LNCAP (cell line): ENCODE measurements at regions not wholly inside any gene's neighbourhood (a gene's known extent, or its start where the extent isn't known, plus 50 kb on each side); places are given as distances from the start of the nearest gene placed in this dataset.

Experiments
- TF ChIP-seq, protein P1 (sequence below): fragments of 450-650 bp; IDR thresholded peaks from 2 replicates; pipeline ENCODE4 v1.5.1; 2017; ENCODE audit warnings: mild to moderate bottlenecking

DNA sequence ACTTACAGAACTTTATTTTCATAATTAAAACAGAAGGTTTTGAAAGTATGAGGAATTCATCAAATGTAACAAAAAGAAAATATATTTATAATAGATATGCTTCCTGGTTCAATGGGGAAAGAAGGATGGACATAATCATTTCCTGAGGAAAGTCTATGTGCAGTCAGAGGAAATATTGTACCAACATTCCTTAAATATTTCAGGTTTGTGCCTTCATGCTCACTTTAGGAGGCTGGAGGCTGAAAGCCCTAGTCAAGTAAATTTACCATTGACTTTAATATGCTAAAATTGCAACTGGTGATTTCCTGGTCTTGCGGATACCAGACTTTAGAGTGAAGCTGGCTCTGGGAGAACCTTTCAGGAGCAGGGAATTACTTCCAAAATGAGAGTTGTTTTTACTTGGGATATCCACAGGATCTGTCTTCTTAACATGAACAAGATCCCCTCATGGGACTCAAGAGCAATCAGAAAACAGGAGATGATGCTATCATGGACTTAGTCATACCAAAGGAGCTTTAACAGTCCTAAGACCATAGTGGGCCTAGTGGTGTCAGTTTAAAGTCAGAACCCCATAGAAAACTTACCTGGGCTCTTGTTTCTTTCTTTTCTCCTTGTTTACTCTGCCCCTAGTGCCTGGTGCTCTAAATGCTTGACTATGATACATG lies 762.8 kb upstream of the GRAMD2B start:
- TF ChIP-seq, protein P1, sequence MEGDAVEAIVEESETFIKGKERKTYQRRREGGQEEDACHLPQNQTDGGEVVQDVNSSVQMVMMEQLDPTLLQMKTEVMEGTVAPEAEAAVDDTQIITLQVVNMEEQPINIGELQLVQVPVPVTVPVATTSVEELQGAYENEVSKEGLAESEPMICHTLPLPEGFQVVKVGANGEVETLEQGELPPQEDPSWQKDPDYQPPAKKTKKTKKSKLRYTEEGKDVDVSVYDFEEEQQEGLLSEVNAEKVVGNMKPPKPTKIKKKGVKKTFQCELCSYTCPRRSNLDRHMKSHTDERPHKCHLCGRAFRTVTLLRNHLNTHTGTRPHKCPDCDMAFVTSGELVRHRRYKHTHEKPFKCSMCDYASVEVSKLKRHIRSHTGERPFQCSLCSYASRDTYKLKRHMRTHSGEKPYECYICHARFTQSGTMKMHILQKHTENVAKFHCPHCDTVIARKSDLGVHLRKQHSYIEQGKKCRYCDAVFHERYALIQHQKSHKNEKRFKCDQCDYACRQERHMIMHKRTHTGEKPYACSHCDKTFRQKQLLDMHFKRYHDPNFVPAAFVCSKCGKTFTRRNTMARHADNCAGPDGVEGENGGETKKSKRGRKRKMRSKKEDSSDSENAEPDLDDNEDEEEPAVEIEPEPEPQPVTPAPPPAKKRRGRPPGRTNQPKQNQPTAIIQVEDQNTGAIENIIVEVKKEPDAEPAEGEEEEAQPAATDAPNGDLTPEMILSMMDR, result no peak

DNA sequence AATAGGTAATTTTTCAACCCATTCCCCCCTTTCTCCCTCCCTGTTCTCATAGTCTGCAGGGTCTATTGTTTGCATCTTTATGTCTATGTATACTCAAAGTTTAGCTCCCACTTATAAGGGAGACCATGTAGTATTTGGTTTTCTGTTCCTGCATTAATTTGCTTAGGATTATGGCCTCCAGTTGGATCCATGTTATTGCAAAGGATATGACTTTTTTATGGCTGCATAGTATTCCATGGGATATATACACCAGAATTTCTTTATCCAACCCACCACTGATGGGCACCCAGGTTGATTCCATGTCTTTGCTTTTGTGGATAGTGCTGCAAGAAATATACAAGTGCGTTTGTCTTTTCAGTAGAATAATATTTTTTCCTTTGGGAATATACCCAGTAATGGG lies 761.6 kb upstream of the GRAMD2B start:
- TF ChIP-seq, protein P1, result no peak

DNA sequence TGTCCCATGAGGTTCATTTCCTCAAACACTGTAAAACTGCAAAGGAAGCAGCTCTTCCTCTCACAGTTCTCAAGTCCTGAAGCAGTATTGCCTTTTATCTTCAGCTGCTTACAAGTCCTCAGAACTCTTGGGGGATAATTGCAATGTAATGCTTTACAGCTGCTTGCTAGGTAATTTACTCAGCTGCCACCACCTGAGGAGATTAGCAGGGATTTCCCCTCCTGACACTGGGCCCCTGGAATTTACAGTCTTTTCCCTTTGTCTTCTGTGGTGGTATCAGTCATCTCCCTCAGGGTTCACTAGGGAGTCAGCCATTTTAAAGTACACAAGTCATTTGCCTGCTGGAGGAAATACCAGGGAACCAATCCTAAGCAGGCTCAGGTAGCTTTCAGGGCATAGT lies 754.3 kb upstream of the GRAMD2B start:
- TF ChIP-seq, protein P1, result no peak

DNA sequence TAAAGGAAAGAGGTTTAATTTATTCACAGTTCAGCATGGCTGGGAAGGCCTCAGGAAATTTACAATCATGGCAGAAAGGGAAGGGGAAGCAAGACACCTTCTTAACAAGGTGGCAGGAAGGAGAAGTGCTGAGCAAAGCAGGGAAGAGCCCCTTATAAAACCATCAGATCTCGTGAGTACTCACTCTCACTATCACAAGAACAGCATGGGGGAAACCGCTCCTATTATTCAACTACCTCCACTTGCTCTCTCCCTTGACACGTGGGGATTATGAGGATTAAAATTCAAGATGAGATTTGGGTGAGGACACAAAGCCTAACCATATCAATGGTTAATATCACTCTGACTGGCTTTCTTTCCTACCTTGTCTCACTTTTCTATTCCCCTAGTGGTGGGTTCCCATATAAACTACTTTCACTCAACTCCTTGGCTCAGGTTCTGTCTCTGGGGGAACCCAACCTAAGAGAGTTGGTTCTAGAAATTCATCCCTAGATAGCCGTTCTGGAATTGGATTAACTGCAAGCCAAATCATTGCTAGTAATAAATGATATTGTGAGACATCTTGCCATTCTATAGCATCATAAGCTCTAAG lies 749.8 kb upstream of the GRAMD2B start:
- TF ChIP-seq, protein P1, result no peak

DNA sequence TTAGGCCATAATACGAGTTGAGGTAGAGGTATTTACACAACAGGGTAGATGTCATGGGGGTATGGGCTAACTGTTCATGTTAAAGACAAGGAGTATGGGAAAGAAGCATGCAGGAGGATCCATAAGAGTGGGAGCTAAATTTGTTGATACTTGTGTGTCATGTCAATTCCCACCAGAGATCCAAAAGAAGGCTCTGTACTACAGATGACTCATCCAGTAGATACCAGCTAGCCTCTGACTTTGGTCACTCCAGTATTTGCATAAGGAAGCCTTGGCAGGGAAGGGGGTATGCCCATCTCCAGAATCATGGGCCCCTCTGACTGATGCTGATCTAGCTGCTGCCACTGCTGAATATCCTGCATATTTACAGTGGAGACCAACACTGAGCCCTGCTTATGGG lies 743.7 kb upstream of the GRAMD2B start:
- TF ChIP-seq, protein P1, result no peak

DNA sequence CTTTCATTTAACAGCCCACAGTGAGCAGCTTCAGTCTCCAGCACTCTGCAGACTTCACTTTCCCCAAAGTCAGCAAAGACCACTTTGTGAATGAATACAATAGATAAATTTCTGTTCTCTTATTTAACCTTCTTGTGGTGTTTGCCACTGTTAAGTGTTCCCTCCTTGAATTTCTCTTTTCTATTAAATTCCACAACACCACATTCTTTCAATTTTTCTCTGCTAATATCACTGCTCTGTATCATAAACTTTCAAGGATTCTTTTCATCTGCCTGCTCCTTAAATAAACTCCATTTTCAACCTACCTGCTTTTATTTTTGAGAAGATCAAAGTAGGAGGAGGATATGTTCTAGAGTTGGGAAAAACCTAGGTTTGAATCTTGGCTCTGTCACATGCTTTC lies 739.5 kb upstream of the GRAMD2B start:
- TF ChIP-seq, protein P1, result no peak

DNA sequence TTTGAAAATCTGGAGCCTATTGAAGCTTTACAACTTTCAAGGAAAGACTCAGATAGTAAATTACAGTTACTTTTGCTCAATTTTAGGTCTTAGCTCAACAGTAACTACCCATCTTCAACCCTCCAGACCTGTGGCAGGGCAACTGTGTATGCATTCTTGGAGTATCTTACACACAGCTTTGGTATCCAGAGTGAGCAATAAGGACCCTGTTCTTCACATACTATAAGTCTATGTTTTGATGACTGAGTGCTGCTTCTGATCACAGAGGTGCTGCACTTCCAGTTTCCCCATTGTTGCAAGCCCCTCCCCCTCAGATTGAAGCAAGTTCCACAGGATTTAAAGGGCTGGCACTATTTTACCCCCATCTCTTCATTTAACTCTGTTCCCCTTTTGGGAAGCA lies 737.4 kb upstream of the GRAMD2B start:
- TF ChIP-seq, protein P1, result no peak
